ENCODE measurements at regions not wholly inside any gene's neighbourhood (a gene's known extent, or its start where the extent isn't known, plus 50 kb on each side); places are given as distances from the start of the nearest gene placed in this dataset.

DNA sequence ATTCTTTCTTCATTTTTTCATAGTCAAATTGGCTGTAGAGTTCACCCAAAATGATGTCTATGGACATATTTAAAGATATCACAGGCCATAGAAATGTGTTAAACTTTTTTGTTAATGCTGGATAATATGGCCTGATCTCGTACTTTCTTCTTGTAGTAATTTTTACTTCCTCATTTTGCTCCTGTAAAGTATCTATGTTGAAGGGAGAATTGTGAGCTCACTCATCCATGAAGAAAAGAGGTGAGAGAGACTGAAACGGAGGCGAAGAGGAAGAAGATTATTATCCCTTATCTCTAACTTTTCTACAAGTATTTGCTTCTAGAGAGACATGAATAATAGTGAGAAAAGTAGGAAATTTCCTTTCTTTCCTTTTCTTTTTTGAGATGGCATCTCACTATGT, 613.8 kb upstream of the TBL1XR1 start:
- TF ChIP-seq ZC3H10 (CRISPR knock-in tag; IDR thresholded peaks at IDR 0.05) (no peak), ZFP30 (CRISPR knock-in tag; IDR thresholded peaks at IDR 0.05) (no peak), GLIS3 (CRISPR knock-in tag; IDR thresholded peaks at IDR 0.05) (no peak), RARB (CRISPR knock-in tag; IDR thresholded peaks at IDR 0.05) (no peak), SNAI2 (CRISPR knock-in tag; IDR thresholded peaks at IDR 0.05) (no peak), OSR1 (CRISPR knock-in tag; IDR thresholded peaks at IDR 0.05) (no peak), ARNTL (CRISPR knock-in tag; IDR thresholded peaks at IDR 0.05; ENCODE audit: borderline replicate concordance, low read depth) (no peak), BACH2 (CRISPR knock-in tag; IDR thresholded peaks at IDR 0.05; ENCODE audit: borderline replicate concordance) (no peak), TCF4 (CRISPR knock-in tag; IDR thresholded peaks at IDR 0.05; ENCODE audit: borderline replicate concordance) (no peak)
- TF ChIP-seq, protein P1, sequence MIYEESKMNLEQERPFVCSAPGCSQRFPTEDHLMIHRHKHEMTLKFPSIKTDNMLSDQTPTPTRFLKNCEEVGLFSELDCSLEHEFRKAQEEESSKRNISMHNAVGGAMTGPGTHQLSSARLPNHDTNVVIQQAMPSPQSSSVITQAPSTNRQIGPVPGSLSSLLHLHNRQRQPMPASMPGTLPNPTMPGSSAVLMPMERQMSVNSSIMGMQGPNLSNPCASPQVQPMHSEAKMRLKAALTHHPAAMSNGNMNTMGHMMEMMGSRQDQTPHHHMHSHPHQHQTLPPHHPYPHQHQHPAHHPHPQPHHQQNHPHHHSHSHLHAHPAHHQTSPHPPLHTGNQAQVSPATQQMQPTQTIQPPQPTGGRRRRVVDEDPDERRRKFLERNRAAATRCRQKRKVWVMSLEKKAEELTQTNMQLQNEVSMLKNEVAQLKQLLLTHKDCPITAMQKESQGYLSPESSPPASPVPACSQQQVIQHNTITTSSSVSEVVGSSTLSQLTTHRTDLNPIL (CRISPR knock-in tag; IDR thresholded peaks at IDR 0.05; ENCODE audit: low read depth): no peak
- TF ChIP-seq, protein P2, sequence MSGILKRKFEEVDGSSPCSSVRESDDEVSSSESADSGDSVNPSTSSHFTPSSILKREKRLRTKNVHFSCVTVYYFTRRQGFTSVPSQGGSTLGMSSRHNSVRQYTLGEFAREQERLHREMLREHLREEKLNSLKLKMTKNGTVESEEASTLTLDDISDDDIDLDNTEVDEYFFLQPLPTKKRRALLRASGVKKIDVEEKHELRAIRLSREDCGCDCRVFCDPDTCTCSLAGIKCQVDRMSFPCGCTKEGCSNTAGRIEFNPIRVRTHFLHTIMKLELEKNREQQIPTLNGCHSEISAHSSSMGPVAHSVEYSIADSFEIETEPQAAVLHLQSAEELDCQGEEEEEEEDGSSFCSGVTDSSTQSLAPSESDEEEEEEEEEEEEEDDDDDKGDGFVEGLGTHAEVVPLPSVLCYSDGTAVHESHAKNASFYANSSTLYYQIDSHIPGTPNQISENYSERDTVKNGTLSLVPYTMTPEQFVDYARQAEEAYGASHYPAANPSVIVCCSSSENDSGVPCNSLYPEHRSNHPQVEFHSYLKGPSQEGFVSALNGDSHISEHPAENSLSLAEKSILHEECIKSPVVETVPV (CRISPR knock-in tag; IDR thresholded peaks at IDR 0.05): no peak
- TF ChIP-seq, protein P3, sequence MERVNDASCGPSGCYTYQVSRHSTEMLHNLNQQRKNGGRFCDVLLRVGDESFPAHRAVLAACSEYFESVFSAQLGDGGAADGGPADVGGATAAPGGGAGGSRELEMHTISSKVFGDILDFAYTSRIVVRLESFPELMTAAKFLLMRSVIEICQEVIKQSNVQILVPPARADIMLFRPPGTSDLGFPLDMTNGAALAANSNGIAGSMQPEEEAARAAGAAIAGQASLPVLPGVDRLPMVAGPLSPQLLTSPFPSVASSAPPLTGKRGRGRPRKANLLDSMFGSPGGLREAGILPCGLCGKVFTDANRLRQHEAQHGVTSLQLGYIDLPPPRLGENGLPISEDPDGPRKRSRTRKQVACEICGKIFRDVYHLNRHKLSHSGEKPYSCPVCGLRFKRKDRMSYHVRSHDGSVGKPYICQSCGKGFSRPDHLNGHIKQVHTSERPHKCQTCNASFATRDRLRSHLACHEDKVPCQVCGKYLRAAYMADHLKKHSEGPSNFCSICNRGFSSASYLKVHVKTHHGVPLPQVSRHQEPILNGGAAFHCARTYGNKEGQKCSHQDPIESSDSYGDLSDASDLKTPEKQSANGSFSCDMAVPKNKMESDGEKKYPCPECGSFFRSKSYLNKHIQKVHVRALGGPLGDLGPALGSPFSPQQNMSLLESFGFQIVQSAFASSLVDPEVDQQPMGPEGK (CRISPR knock-in tag; IDR thresholded peaks at IDR 0.05; ENCODE audit: borderline replicate concordance): no peak
- TF ChIP-seq, protein P4, sequence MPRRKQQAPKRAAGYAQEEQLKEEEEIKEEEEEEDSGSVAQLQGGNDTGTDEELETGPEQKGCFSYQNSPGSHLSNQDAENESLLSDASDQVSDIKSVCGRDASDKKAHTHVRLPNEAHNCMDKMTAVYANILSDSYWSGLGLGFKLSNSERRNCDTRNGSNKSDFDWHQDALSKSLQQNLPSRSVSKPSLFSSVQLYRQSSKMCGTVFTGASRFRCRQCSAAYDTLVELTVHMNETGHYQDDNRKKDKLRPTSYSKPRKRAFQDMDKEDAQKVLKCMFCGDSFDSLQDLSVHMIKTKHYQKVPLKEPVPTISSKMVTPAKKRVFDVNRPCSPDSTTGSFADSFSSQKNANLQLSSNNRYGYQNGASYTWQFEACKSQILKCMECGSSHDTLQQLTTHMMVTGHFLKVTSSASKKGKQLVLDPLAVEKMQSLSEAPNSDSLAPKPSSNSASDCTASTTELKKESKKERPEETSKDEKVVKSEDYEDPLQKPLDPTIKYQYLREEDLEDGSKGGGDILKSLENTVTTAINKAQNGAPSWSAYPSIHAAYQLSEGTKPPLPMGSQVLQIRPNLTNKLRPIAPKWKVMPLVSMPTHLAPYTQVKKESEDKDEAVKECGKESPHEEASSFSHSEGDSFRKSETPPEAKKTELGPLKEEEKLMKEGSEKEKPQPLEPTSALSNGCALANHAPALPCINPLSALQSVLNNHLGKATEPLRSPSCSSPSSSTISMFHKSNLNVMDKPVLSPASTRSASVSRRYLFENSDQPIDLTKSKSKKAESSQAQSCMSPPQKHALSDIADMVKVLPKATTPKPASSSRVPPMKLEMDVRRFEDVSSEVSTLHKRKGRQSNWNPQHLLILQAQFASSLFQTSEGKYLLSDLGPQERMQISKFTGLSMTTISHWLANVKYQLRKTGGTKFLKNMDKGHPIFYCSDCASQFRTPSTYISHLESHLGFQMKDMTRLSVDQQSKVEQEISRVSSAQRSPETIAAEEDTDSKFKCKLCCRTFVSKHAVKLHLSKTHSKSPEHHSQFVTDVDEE (CRISPR knock-in tag; IDR thresholded peaks at IDR 0.05): no peak

Measured in SK-N-SH treated with all-trans-retinoic acid at 6 μM for 48 hours (cell line).